KMS-11 (cell line): ENCODE measurements at regions not wholly inside any gene's neighbourhood (a gene's known extent, or its start where the extent isn't known, plus 50 kb on each side); places are given as distances from the start of the nearest gene placed in this dataset.

Source experiments
- H2AFZ ChIP-seq: fragments of 200-600 bp; sonication (generic); 2 replicates; pipeline ENCODE4 v1.6.1; 2016; ENCODE audit warnings: antibody characterized with exemption, mixed run types, low read depth
- H3K27ac ChIP-seq: fragments of 200-600 bp; sonication (generic); 2 replicates; pipeline ENCODE4 v1.6.1; 2016; ENCODE audit warnings: mild to moderate bottlenecking, mixed run types
- H3K27me3 ChIP-seq: fragments of 200-600 bp; sonication (generic); 2 replicates; pipeline ENCODE4 v1.6.1; 2017; ENCODE audit warnings: mild to moderate bottlenecking, low read depth, mixed run types, moderate library complexity; ENCODE audit not compliant: insufficient read depth
- H3K36me3 ChIP-seq: fragments of 200-600 bp; sonication (generic); 2 replicates; pipeline ENCODE4 v1.6.1; 2017; ENCODE audit warnings: mild to moderate bottlenecking, mixed run types; ENCODE audit not compliant: insufficient read depth
- H3K4me1 ChIP-seq: fragments of 200-600 bp; sonication (generic); 2 replicates; pipeline ENCODE4 v1.6.1; 2016; ENCODE audit warnings: mild to moderate bottlenecking, low read depth, mixed run types; ENCODE audit not compliant: poor library complexity, severe bottlenecking
- H3K4me2 ChIP-seq: fragments of 200-600 bp; sonication (generic); 2 replicates; pipeline ENCODE4 v1.7.0; 2016; ENCODE audit warnings: mild to moderate bottlenecking, mixed run types
- H3K4me3 ChIP-seq: fragments of 200-600 bp; sonication (generic); IDR thresholded peaks from 2 replicates; pipeline ENCODE4 v1.6.1; 2017; ENCODE audit warnings: low read depth, low read length, mixed read lengths; ENCODE audit not compliant: insufficient read depth
- H3K79me2 ChIP-seq: fragments of 200-600 bp; sonication (generic); 2 replicates; pipeline ENCODE4 v1.6.1; 2016; ENCODE audit warnings: low read depth, mixed run types; ENCODE audit not compliant: insufficient read depth
- H3K9ac ChIP-seq: fragments of 200-600 bp; sonication (generic); 2 replicates; pipeline ENCODE4 v1.6.1; 2016; ENCODE audit warnings: mild to moderate bottlenecking, mixed run types
- H4K20me1 ChIP-seq: fragments of 200-600 bp; sonication (generic); 2 replicates; pipeline ENCODE4 v1.6.1; 2016; ENCODE audit warnings: mild to moderate bottlenecking, mixed run types; ENCODE audit not compliant: insufficient read depth
- CTCF ChIP-seq: fragments of 200-600 bp; sonication (generic); conservative IDR thresholded peaks from 2 replicates; pipeline ENCODE4 v1.6.1; 2017; ENCODE audit warnings: low read depth, mild to moderate bottlenecking, antibody characterized with exemption, low read length, moderate library complexity, mixed read lengths

GRCh38 chr2:111702804-111703196 is 181.2 kb downstream of the ANAPC1 start:
- no peak overlapping the region for H3K4me3 ChIP-seq
- TF ChIP-seq CTCF: no peak
- H4K20me1 ChIP-seq: no peaks in the 10 kb centered on the region
- H3K36me3 ChIP-seq: no peaks in the 10 kb centered on the region
- H3K4me2 ChIP-seq: peak overlapping the region; percentile 51; the same call in 1 of the 2 replicates
- no peak overlapping the region for H2AFZ ChIP-seq
- no peak overlapping the region; the same call in 1 of the 2 replicates for H3K9ac ChIP-seq
- no peaks in the 10 kb centered on the region for H3K27me3 ChIP-seq
- H3K79me2 ChIP-seq: no peaks in the 10 kb centered on the region
- peak overlapping the region; percentile 100 for H3K27ac ChIP-seq
- H3K4me1 ChIP-seq: peaks cover 97% of the 10 kb centered on the region

GRCh38 chr2:111703759-111704158 is 180.2 kb downstream of the ANAPC1 start:
- Histone ChIP-seq H3K4me3 (no peak overlapping the region), H3K79me2 (no peaks in the 10 kb centered on the region), H3K4me1 (peaks cover 97% of the 10 kb centered on the region), H3K4me2 (peak overlapping the region; percentile 49), H3K36me3 (no peaks in the 10 kb centered on the region), H3K27me3 (no peaks in the 10 kb centered on the region), H2AFZ (no peak overlapping the region), H3K27ac (peak overlapping the region; percentile 100), H4K20me1 (no peaks in the 10 kb centered on the region), H3K9ac (peak overlapping the region; percentile 96; the same call in 1 of the 2 replicates)
- TF ChIP-seq CTCF: no peak

GRCh38 chr2:111704246-111704645 is 179.7 kb downstream of the ANAPC1 start:
- H3K4me1 ChIP-seq: peaks cover 97% of the 10 kb centered on the region
- peak overlapping the region; percentile 49 for H3K4me2 ChIP-seq
- peak overlapping the region; percentile 96; the same call in 1 of the 2 replicates for H3K9ac ChIP-seq
- no peak overlapping the region for H2AFZ ChIP-seq
- peak overlapping the region; percentile 100 for H3K27ac ChIP-seq
- H3K4me3 ChIP-seq: no peak overlapping the region
- H3K27me3 ChIP-seq: no peaks in the 10 kb centered on the region
- H4K20me1 ChIP-seq: no peaks in the 10 kb centered on the region
- no peaks in the 10 kb centered on the region for H3K79me2 ChIP-seq
- H3K36me3 ChIP-seq: no peaks in the 10 kb centered on the region
- TF ChIP-seq CTCF: no peak

GRCh38 chr2:111705239-111705638 is 178.8 kb downstream of the ANAPC1 start:
- no peaks in the 10 kb centered on the region for H3K79me2 ChIP-seq
- H3K4me1 ChIP-seq: peaks cover 97% of the 10 kb centered on the region
- peak overlapping the region; percentile 100 for H3K27ac ChIP-seq
- peak overlapping the region; percentile 96 for H3K9ac ChIP-seq
- H3K27me3 ChIP-seq: no peaks in the 10 kb centered on the region
- H3K36me3 ChIP-seq: no peaks in the 10 kb centered on the region
- TF ChIP-seq CTCF: no peak
- H2AFZ ChIP-seq: no peak overlapping the region
- no peaks in the 10 kb centered on the region for H4K20me1 ChIP-seq
- H3K4me3 ChIP-seq: no peak overlapping the region
- peak overlapping the region; percentile 83 for H3K4me2 ChIP-seq
